Mesendoderm (in vitro differentiated cells): ENCODE measurements at regions not wholly inside any gene's neighbourhood (a gene's known extent, or its start where the extent isn't known, plus 50 kb on each side); places are given as distances from the start of the nearest gene placed in this dataset.

Source experiments
- DNase-seq: peaks from one replicate; pipeline ENCODE4 v3.0.0; 2013
- H2AK5ac ChIP-seq: 2 replicates; pipeline ENCODE4 v1.6.1; 2013; ENCODE audit warnings: low read length, inconsistent platforms
- H2BK120ac ChIP-seq: 2 replicates; pipeline ENCODE4 v1.6.1; 2013; ENCODE audit warnings: low read depth, mild to moderate bottlenecking, low read length, moderate library complexity, mixed read lengths
- H2BK15ac ChIP-seq: replicated peaks from 2 replicates; pipeline ENCODE4 v1.6.1; 2013; ENCODE audit warnings: low read depth, mild to moderate bottlenecking, moderate library complexity
- H2BK5ac ChIP-seq: 2 replicates; pipeline ENCODE4 v1.6.1; 2013; ENCODE audit warnings: low read length, inconsistent platforms
- H3K18ac ChIP-seq: 2 replicates; pipeline ENCODE4 v1.6.1; 2013; ENCODE audit warnings: mild to moderate bottlenecking, low read length, mixed read lengths
- H3K23ac ChIP-seq: one replicate; pipeline ENCODE4 v1.6.1; 2013; ENCODE audit warnings: low read length
- H3K27ac ChIP-seq: 2 replicates; pipeline ENCODE4 v1.5.1; 2013; ENCODE audit warnings: low read depth, mild to moderate bottlenecking, inconsistent platforms, low read length, moderate library complexity
- H3K27me3 ChIP-seq: 2 replicates; pipeline ENCODE4 v1.6.1; 2013; ENCODE audit warnings: low read length, control low read depth, mild to moderate bottlenecking, inconsistent platforms; ENCODE audit not compliant: insufficient read depth, poor library complexity
- H3K36me3 ChIP-seq: 2 replicates; pipeline ENCODE4 v1.6.1; 2013; ENCODE audit warnings: low read length, inconsistent platforms; ENCODE audit not compliant: control insufficient read depth, insufficient read depth
- H3K4ac ChIP-seq: one replicate; pipeline ENCODE4 v1.6.1; 2013; ENCODE audit warnings: low read depth, mild to moderate bottlenecking, low read length, moderate library complexity
- H3K4me1 ChIP-seq: 2 replicates; pipeline ENCODE4 v1.6.1; 2013; ENCODE audit warnings: low read depth, low read length, inconsistent platforms; ENCODE audit not compliant: control insufficient read depth
- H3K4me2 ChIP-seq: 2 replicates; pipeline ENCODE4 v1.6.1; 2013; ENCODE audit warnings: low read length
- H3K4me3 ChIP-seq: 2 replicates; pipeline ENCODE4 v1.5.1; 2013; ENCODE audit warnings: mild to moderate bottlenecking, low read length
- H3K56ac ChIP-seq: one replicate; pipeline ENCODE4 v1.6.1; 2013; ENCODE audit warnings: low read length
- H3K79me1 ChIP-seq: 2 replicates; pipeline ENCODE4 v1.6.1; 2013; ENCODE audit warnings: low read length, inconsistent platforms
- H3K79me2 ChIP-seq: 2 replicates; pipeline ENCODE4 v1.6.1; 2013; ENCODE audit warnings: mild to moderate bottlenecking, low read length; ENCODE audit not compliant: control insufficient read depth, insufficient read depth
- H3K9ac ChIP-seq: 2 replicates; pipeline ENCODE4 v1.6.1; 2013; ENCODE audit warnings: low read length, inconsistent platforms
- H4K5ac ChIP-seq: one replicate; pipeline ENCODE4 v1.6.1; 2013; ENCODE audit warnings: low read length
- H4K8ac ChIP-seq: one replicate; pipeline ENCODE4 v1.6.1; 2013; ENCODE audit warnings: low read depth, mild to moderate bottlenecking, control low read depth, low read length, moderate library complexity
- WGBS: extraction: QIAGEN DNeasy Blood & Tissue Kit; methylation state at CpG from one replicate; pipeline ENCODE4 v1.1.7; 2013; ENCODE audit warnings: low lambda C conversion rate, missing lambda C conversion rate; ENCODE audit not compliant: insufficient coverage; ENCODE audit errors: extremely low coverage; 5-methylcytosine and 5-hydroxymethylcytosine counted together

DNA sequence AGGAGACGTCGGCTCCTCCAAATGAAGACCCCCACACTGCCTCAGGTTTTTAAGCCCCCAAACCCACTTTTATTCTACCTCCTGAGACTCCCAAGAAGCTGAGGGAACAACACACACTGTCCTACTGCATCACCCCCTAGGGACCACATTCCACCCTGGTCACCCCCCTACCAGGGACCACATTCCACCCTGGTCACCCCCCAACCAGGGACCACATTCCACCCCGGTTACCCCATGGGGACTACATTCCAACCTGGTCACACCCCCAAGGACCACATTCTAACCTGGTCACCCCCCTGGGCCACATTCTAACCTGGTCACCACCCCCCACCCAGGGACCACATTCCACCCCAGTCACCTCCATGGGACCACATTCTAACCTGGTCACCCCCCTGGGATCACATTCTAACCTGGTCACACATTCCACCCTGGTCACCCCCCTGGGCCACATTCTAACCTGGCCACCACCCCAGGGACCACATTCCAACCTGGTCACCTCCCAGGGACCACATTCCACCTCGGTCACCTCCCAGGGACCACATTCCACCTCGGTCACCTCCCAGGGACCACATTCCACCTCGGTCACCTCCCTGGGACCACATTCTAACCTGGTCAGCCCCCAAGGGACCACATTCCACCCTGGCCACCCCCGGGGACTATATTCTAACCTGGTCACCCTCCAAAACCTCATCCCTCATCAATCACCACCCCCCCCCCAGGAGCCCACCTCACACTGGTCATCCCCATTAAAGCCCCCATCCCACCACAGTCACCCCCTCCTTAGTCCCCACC, 587.6 kb downstream of the NPHP4 start:
- Histone ChIP-seq H3K27ac (peak overlapping the region; percentile 17), H3K23ac (no peak overlapping the region), H3K27me3 (no peaks in the 10 kb centered on the region), H3K4ac (no peak overlapping the region), H4K8ac (no peak overlapping the region), H3K79me1 (no peaks in the 10 kb centered on the region), H3K9ac (no peak overlapping the region), H3K4me1 (no peaks in the 10 kb centered on the region), H3K79me2 (no peaks in the 10 kb centered on the region), H4K5ac (no peak overlapping the region), H2BK5ac (no peak overlapping the region), H3K18ac (no peak overlapping the region), H2AK5ac (no peak overlapping the region), H2BK120ac (no peak overlapping the region), H3K36me3 (no peaks in the 10 kb centered on the region), H2BK15ac (no peak overlapping the region), H3K4me2 (no peak overlapping the region), H3K56ac (no peak overlapping the region), H3K4me3 (no peak overlapping the region)
- WGBS = no CpG with 5 or more reads among the region's 7 CpGs
- DNase-seq = peak; percentile 56

DNA sequence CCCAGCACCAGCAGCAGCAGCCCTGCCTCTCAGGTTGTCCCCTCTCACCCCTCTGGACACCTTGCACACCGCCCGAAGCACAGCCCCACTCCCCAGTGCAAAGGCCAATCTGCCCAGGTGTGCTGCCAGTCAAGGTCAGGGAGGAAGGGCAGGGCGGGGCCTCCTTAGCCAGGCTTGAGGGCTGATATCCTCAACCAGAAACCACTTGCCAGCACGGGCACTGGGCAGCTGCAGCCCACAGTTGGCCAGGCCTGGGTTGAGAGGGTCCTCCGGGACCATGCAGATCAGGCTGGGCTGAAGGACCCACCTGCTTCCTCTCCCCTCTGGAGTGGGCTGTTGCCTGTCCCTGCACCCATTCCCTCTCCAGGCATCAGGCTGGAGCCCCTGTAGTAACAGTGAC, 588.3 kb downstream of the NPHP4 start:
- H4K5ac ChIP-seq = no peak overlapping the region
- no peaks in the 10 kb centered on the region for H3K79me1 ChIP-seq
- DNase-seq = no peak
- H3K23ac ChIP-seq = no peak overlapping the region
- no peak overlapping the region for H3K4ac ChIP-seq
- H3K4me1 ChIP-seq = no peaks in the 10 kb centered on the region
- no peak overlapping the region for H3K56ac ChIP-seq
- H3K36me3 ChIP-seq = no peaks in the 10 kb centered on the region
- H3K4me2 ChIP-seq = no peak overlapping the region
- H3K27me3 ChIP-seq = no peaks in the 10 kb centered on the region
- H3K4me3 ChIP-seq = no peak overlapping the region
- no peak overlapping the region for H2BK15ac ChIP-seq
- H2AK5ac ChIP-seq = no peak overlapping the region
- no peak overlapping the region for H3K9ac ChIP-seq
- no peak overlapping the region for H2BK5ac ChIP-seq
- no peak overlapping the region for H3K18ac ChIP-seq
- WGBS = no CpG with 5 or more reads among the region's 5 CpGs
- no peaks in the 10 kb centered on the region for H3K79me2 ChIP-seq
- H4K8ac ChIP-seq = no peak overlapping the region
- no peak overlapping the region for H3K27ac ChIP-seq
- no peak overlapping the region for H2BK120ac ChIP-seq

DNA sequence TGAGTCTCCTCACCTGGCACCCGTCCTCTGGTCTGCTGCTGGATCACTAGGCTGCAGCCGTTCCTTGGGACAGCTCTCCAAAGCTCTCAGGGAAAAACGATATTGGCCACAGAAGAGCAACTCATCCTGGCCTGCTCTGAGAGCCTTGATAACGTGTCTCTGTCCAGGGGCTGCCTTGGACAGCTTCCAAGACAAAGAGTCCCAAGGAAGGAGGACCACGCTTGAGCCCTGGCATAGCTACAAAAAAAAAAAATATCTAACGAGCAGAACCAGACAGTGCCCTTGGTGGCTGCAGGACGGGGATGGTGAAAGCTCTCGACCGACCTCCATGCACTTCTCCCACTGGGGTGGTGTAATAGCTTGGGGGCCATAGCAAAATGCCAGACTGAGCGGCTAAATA, 589.6 kb downstream of the NPHP4 start:
- Histone ChIP-seq H2AK5ac (no peak overlapping the region), H2BK15ac (no peak overlapping the region), H2BK120ac (no peak overlapping the region), H3K18ac (no peak overlapping the region), H4K8ac (no peak overlapping the region), H3K56ac (no peak overlapping the region), H3K27ac (no peak overlapping the region), H3K4ac (no peak overlapping the region), H4K5ac (no peak overlapping the region), H3K36me3 (no peaks in the 10 kb centered on the region), H3K4me1 (no peaks in the 10 kb centered on the region), H3K4me2 (no peak overlapping the region), H3K79me1 (no peaks in the 10 kb centered on the region), H3K9ac (no peak overlapping the region), H2BK5ac (no peak overlapping the region), H3K23ac (no peak overlapping the region), H3K79me2 (no peaks in the 10 kb centered on the region), H3K4me3 (no peak overlapping the region), H3K27me3 (no peaks in the 10 kb centered on the region)
- no peak for DNase-seq
- WGBS = no CpG with 5 or more reads among the region's 10 CpGs

DNA sequence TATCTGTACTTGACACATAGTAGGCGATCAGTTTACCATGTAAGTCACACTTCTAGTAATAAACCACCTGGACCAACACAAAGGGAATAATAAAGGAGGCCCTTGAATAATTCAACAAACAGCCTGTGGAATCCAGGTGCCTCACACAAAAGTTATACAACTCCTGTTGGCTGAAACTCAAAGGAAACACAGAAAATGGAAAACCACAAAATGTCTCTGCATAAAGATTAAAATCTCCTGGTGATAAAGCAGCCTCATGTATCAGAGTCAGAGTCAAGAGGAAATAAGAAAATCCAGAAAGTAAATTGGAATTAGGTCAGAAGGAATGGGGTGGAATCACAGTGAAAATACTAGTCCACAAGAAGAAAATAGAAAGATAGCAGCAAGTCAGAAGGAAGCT, 592.5 kb downstream of the NPHP4 start:
- Histone ChIP-seq H3K18ac (no peak overlapping the region), H2BK120ac (no peak overlapping the region), H2BK5ac (no peak overlapping the region), H3K4me3 (no peak overlapping the region), H3K27me3 (no peaks in the 10 kb centered on the region), H3K36me3 (no peaks in the 10 kb centered on the region), H4K5ac (no peak overlapping the region), H3K27ac (no peak overlapping the region), H2BK15ac (no peak overlapping the region), H3K23ac (no peak overlapping the region), H3K4me1 (no peaks in the 10 kb centered on the region), H3K4ac (no peak overlapping the region), H4K8ac (no peak overlapping the region), H2AK5ac (no peak overlapping the region), H3K79me1 (no peaks in the 10 kb centered on the region), H3K56ac (no peak overlapping the region), H3K79me2 (no peaks in the 10 kb centered on the region), H3K9ac (no peak overlapping the region), H3K4me2 (no peak overlapping the region)
- DNase-seq = no peak
- WGBS = no CpG with 5 or more reads among the region's 1 CpG

DNA sequence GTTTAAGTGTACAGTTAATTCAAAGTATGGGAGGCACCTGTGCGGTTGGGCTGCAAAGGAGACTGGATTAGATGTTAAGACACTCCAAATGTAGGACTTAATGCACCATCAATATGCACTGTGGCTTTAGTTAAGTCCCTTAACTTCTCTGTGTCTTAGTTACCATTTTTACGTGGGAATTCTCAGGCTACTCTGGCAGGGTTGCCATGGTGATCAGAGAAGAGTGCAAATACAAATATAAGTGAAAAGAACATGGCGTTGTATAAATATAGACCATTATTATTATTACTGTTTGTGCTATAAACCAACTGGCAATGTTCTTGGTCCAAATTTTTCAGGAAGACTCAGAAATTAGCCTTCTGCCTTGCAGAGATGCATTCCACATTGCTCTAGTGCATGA, 595.6 kb downstream of the NPHP4 start:
- Histone ChIP-seq H3K79me2 (no peaks in the 10 kb centered on the region), H3K23ac (no peak overlapping the region), H4K8ac (no peak overlapping the region), H3K9ac (no peak overlapping the region), H3K27me3 (no peaks in the 10 kb centered on the region), H3K56ac (no peak overlapping the region), H3K36me3 (no peaks in the 10 kb centered on the region), H3K4me2 (no peak overlapping the region), H4K5ac (no peak overlapping the region), H3K4ac (no peak overlapping the region), H2BK5ac (no peak overlapping the region), H3K18ac (no peak overlapping the region), H3K27ac (no peak overlapping the region), H3K4me1 (no peaks in the 10 kb centered on the region), H3K79me1 (no peaks in the 10 kb centered on the region), H2BK15ac (no peak overlapping the region), H3K4me3 (no peak overlapping the region), H2AK5ac (no peak overlapping the region), H2BK120ac (no peak overlapping the region)
- no peak for DNase-seq
- WGBS = no CpG with 5 or more reads among the region's 3 CpGs

DNA sequence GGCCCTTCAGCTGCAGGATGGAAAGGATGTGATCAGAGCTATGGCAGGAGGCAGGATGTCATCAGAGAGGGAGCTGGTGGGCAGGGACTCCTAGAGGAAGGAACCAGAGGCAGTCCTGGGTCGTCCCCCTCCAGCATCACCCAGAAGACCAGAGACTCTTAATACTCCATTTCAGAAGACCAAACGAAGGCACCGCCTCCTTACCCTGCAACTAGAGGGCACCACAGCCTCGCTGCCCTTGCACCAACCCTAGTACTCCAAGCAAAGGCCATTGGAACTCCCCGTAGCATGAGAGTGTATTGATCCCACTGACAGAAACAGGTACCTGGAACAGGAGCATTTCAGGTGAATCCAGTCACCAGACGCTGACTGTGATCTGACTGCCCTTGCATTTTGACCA, 598.1 kb downstream of the NPHP4 start:
- Histone ChIP-seq H3K27me3 (no peaks in the 10 kb centered on the region), H3K18ac (no peak overlapping the region), H3K79me2 (no peaks in the 10 kb centered on the region), H3K36me3 (no peaks in the 10 kb centered on the region), H3K4me1 (no peaks in the 10 kb centered on the region), H3K56ac (no peak overlapping the region), H2BK5ac (no peak overlapping the region), H3K9ac (no peak overlapping the region), H3K4ac (no peak overlapping the region), H4K5ac (no peak overlapping the region), H2BK120ac (no peak overlapping the region), H2BK15ac (no peak overlapping the region), H3K4me2 (no peak overlapping the region), H3K79me1 (no peaks in the 10 kb centered on the region), H2AK5ac (no peak overlapping the region), H3K4me3 (no peak overlapping the region), H4K8ac (no peak overlapping the region), H3K27ac (no peak overlapping the region), H3K23ac (no peak overlapping the region)
- DNase-seq = no peak
- WGBS = no CpG with 5 or more reads among the region's 6 CpGs
